OCI-LY1 (cell line): ENCODE measurements at regions not wholly inside any gene's neighbourhood (a gene's known extent, or its start where the extent isn't known, plus 50 kb on each side); places are given as distances from the start of the nearest gene placed in this dataset.

ENCODE experiments used
- CTCF ChIP-seq: fragments of 200-600 bp; sonication (generic), shearing (Covaris generic); IDR thresholded peaks from 2 replicates; pipeline ENCODE4 v1.5.1; 2017; ENCODE audit warnings: mild to moderate bottlenecking, antibody characterized with exemption, low read length, moderate library complexity, mixed read lengths
- EZH2 ChIP-seq: fragments of 200-600 bp; sonication (generic), shearing (Covaris generic); IDR thresholded peaks from 2 replicates; pipeline ENCODE4 v1.8.0; 2017; ENCODE audit warnings: borderline replicate concordance, mixed run types, mild to moderate bottlenecking, antibody characterized with exemption, low read length, moderate library complexity, mixed read lengths

- TF ChIP-seq CTCF, result no peak
- no peak for TF ChIP-seq EZH2
Observed at GRCh38 chr4:28093071-28093470, 1232.4 kb downstream of the STIM2 start.
